ENCODE measurements at regions not wholly inside any gene's neighbourhood (a gene's known extent, or its start where the extent isn't known, plus 50 kb on each side); places are given as distances from the start of the nearest gene placed in this dataset.

- FAIRE-seq, result no peak
- H3K27me3 ChIP-seq (ENCODE audit: control insufficient read depth, insufficient read depth, low read length), result no peaks in the 10 kb centered on the region
- H3K27ac ChIP-seq (ENCODE audit: low read depth in 2 of 2, low read length in 2 of 2), result no peak overlapping the region
- no peak overlapping the region for H3K9ac ChIP-seq (ENCODE audit: low read length in 3 of 3)
- DNase-seq, result peak in 4 of 5 donors; percentile 36 to 61 (median 46)
- no peaks in the 10 kb centered on the region for H3K4me1 ChIP-seq (ENCODE audit: control insufficient read depth in 2 of 3, insufficient read depth in 2 of 3, low read depth in 1 of 3, low read length in 3 of 3)
- no peak for TF ChIP-seq CTCF (IDR thresholded peaks at IDR 0.05; ENCODE audit: borderline replicate concordance, extremely low read depth, insufficient read depth)
- no peak overlapping the region for H3K4me3 ChIP-seq (ENCODE audit: low read length in 3 of 3)
- intact Hi-C loops (cut with DNase I), result no loop called here
- peaks cover 0 to 1% (median 0%) of the 10 kb centered on the region in 3 donors for H3K9me3 ChIP-seq (ENCODE audit: control insufficient read depth in 2 of 3, insufficient read depth in 1 of 3, low read length in 3 of 3)
- no peaks in the 10 kb centered on the region for H3K36me3 ChIP-seq (ENCODE audit: control insufficient read depth in 2 of 3, insufficient read depth in 3 of 3, low read length in 3 of 3)
Measured at GRCh38 chr2:235170536-235171521, 219.0 kb downstream of the SH3BP4 start.

GRCh38 chr2:235171550-235172031 lies 219.8 kb downstream of the SH3BP4 start:
- H3K4me1 ChIP-seq (ENCODE audit: control insufficient read depth in 2 of 3, insufficient read depth in 2 of 3, low read depth in 1 of 3, low read length in 3 of 3), result no peaks in the 10 kb centered on the region
- H3K4me3 ChIP-seq (ENCODE audit: low read length in 3 of 3), result no peak overlapping the region
- intact Hi-C loops (cut with DNase I), result no loop called here
- H3K27me3 ChIP-seq (ENCODE audit: control insufficient read depth, insufficient read depth, low read length), result no peaks in the 10 kb centered on the region
- no peak for TF ChIP-seq CTCF (IDR thresholded peaks at IDR 0.05; ENCODE audit: borderline replicate concordance, extremely low read depth, insufficient read depth)
- no peak for DNase-seq
- no peak overlapping the region for H3K9ac ChIP-seq (ENCODE audit: low read length in 3 of 3)
- FAIRE-seq, result no peak
- H3K27ac ChIP-seq (ENCODE audit: low read depth in 2 of 2, low read length in 2 of 2), result no peak overlapping the region
- peaks cover 0 to 1% (median 0%) of the 10 kb centered on the region in 3 donors for H3K9me3 ChIP-seq (ENCODE audit: control insufficient read depth in 2 of 3, insufficient read depth in 1 of 3, low read length in 3 of 3)
- H3K36me3 ChIP-seq (ENCODE audit: control insufficient read depth in 2 of 3, insufficient read depth in 3 of 3, low read length in 3 of 3), result no peaks in the 10 kb centered on the region

- H3K4me1 ChIP-seq (ENCODE audit: control insufficient read depth in 2 of 3, insufficient read depth in 2 of 3, low read depth in 1 of 3, low read length in 3 of 3), result no peaks in the 10 kb centered on the region
- FAIRE-seq (no peak), DNase-seq (no peak)
- TF ChIP-seq CTCF (IDR thresholded peaks at IDR 0.05; ENCODE audit: borderline replicate concordance, extremely low read depth, insufficient read depth), result no peak
- H3K9me3 ChIP-seq (ENCODE audit: control insufficient read depth in 2 of 3, insufficient read depth in 1 of 3, low read length in 3 of 3), result no peaks in the 10 kb centered on the region
- H3K27ac ChIP-seq (ENCODE audit: low read depth in 2 of 2, low read length in 2 of 2), result no peak overlapping the region
- no peak overlapping the region for H3K4me3 ChIP-seq (ENCODE audit: low read length in 3 of 3)
- no peak overlapping the region for H3K9ac ChIP-seq (ENCODE audit: low read length in 3 of 3)
- no peaks in the 10 kb centered on the region for H3K36me3 ChIP-seq (ENCODE audit: control insufficient read depth in 2 of 3, insufficient read depth in 3 of 3, low read length in 3 of 3)
- no peaks in the 10 kb centered on the region for H3K27me3 ChIP-seq (ENCODE audit: control insufficient read depth, insufficient read depth, low read length)
- intact Hi-C loops (cut with DNase I), result no loop called here
Measured at GRCh38 chr2:235180642-235181041, 228.8 kb downstream of the SH3BP4 start.
